HTR-8/SVneo (cell line): ENCODE measurements at regions not wholly inside any gene's neighbourhood (a gene's known extent, or its start where the extent isn't known, plus 50 kb on each side); places are given as distances from the start of the nearest gene placed in this dataset.
"Not testable (repeated sequence)": the region's sequence is repeated elsewhere in the genome, so short reads cannot be mapped to it uniquely, and the experiment has no call there.

Experiments used
- DNase-seq: peaks from one replicate; pipeline ENCODE4 v3.0.0; 2011; ENCODE audit warnings: low spot score, mixed read lengths; ENCODE audit not compliant: insufficient read length
- FAIRE-seq: peaks from 2 replicates; lab custom pipeline; 2011; peaks lifted over from hg19 to GRCh38; lab: Jason Lieb, UNC

DNA sequence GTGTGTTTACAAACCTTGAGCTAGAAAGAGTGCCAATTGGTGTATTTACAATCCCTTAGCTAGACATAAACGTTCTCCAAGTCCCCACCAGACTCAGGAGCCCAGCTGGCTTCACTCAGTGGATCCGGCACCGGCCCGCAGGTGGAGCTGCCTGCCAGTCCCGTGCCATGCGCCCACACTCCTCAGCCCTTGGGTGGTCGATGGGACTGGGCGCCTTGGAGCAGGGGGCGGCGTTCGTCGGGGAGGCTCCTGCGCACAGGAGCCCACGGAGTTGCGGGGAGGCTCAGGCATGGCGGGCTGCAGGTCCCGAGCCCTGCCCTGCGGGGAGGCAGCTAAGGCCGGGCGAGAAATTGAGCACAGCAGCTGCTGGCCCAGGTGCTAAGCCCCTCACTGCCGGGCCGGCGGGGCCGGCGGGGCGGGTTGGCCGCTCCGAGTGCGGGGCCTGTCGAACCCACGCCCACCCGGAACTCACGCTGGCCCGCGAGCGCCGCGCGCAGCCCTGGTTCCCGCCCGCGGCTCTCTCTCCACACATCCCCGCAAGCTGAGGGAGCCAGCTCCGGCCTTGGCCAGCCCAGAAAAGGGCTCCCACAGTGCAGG is 1188.0 kb downstream of the NXPH1 start:
- not testable (repeated sequence) for FAIRE-seq, DNase-seq

DNA sequence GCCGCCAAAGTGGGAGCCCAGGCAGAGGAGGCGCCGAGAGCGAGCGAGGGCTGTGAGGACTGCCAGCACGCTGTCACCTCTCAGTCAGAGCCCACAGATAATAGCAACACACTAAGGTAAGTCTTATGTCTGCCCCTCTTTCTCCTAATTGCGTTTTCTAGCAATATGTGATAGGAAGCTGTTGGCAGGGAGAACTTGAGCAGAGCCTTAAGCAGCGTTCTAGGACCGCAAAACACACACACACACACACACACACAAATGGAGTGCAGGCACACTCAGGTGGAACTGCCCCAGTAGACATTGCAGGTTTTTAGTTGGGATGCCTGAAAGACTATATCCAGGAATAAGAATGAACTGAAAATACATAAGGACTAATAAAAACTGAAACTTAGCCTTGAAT is 1188.5 kb downstream of the NXPH1 start:
- no peak for FAIRE-seq
- no peak for DNase-seq

DNA sequence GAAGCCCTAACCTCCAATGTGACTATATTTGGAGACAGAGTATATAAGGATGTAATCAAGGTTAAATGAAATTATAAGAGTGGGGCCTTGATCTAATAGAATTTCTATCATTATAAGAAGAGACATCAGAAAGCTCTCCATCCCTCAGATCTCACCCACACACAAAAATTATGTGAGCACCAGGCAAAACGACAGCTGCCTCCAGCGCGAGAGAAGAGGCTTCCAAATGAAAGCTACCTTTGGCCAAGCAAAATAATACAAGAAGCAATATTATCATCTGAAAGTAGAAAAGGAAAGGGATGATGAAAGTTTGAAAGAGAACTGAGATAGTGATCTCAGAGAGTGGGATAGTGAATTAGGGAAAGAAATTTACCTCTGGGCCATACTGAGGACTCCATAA is 1192.5 kb downstream of the NXPH1 start:
- DNase-seq (no peak), FAIRE-seq (no peak)

DNA sequence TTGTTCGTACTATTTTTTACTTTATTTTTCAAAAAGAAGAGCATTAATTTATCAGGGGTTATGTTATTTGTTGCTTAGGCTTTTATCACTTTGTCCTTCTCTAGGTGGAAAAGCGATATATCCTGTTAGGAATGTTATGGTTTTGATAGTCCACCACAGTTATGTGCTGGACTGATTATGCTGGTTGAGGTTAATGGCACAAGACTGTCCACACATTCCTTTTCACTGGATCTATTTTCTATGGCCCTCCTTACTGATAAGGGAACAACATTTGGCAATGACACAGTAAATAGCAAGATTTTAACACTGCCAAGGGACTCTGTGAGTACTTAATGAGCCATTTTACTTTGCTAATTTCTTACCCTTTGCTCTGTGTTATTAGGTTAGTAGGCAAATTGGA is 1212.3 kb downstream of the NXPH1 start:
- FAIRE-seq (no peak), DNase-seq (no peak)

GRCh38 chr7:9657257-9657656 is 1223.8 kb downstream of the NXPH1 start:
- DNase-seq = no peak
- FAIRE-seq = no peak

DNA sequence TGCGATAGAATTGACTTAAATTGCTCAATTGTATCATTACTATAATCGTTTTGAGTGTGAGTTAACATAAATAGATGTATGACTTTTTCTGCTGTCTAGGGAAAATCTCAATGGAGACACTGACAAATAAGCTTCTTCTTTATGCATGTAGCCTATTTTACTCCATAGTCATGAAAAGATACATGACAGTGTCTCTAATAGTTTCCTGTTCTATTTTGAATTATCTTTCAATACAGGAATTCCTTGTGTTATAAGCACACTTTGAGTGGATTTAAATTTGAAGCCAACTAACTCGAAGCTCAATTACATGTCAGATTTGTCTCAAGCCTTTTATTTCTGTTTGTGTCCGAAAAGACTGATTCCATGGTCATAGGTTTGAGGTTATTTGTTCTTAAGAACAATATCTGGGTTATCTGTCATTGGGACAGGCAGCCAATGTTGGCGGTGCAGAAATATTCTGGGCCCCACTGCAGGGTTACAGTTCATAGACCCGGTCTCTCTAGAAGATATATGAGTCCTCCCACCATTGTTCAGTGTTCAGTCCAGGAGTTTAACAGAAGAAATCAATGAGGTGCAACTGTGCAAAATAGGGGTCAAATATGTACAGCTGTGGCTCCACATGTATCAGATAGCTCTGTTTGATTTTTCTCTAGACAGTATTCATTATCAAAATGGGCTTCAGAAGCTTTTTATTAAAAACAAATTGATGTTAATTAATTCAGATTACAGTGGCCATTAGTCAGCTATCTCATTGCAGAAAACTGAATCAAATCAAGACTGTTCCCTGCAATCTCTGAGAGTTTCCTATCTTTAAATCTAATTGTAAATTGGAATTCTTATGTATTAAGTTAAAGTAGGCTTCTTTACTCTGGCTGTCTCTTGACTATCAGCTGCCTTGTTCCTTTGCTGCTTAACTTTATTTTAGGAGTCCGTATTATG is 1238.8 kb downstream of the NXPH1 start:
- no peak for DNase-seq
- no peak for FAIRE-seq

- DNase-seq (no peak), FAIRE-seq (no peak)
Measured at GRCh38 chr7:9680713-9681112, 1247.3 kb downstream of the NXPH1 start.

DNA sequence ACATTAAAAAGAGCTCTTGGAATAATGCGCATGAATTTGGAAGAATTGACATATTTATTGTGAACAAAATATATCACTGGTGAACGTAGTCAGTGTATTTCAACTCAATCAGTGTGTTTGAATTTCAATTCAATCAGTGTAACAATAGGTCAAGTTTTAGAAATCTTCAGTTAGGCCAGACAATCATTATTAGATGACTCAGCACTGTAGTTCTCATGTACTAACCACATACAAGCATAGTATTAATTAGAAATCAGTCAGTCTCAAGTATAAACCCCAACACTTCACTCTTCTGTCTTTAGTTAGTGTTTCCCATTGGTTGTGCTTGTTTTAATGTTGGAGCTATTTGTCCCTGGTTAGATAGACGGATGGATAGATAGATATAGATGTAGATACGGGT is 1247.9 kb downstream of the NXPH1 start:
- FAIRE-seq = no peak
- DNase-seq = no peak

DNA sequence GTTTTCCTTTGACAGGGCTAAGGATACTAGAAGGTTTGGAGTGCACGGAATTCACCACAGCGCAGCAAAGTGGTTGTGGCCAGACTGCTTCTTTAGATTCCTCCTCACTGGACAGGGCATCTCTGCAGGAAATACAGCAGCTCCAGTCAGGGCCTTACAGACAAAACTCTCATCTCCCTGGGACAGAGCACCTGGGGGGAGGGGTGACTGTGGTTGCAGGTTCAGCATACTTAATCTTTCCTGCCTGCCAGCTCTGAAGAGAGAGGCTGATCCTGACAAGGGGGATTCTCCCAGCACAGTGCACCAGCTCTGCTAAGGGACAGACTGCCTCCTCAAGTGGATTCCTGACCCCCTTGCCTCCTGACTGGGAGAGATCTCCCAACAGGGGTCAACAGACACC is 1257.9 kb downstream of the NXPH1 start:
- DNase-seq (no peak), FAIRE-seq (no peak)

GRCh38 chr7:9698375-9698774 is 1265.0 kb downstream of the NXPH1 start:
- DNase-seq = no peak
- no peak for FAIRE-seq

- DNase-seq (no peak), FAIRE-seq (no peak)
Measured at GRCh38 chr7:9709216-9709615, 1264.5 kb upstream of the PHF14 start.

GRCh38 chr7:9711259-9711918 is 1262.3 kb upstream of the PHF14 start:
- FAIRE-seq (no peak), DNase-seq (no peak)

GRCh38 chr7:9718071-9718661 is 1255.5 kb upstream of the PHF14 start:
- no peak for FAIRE-seq
- DNase-seq = no peak

DNA sequence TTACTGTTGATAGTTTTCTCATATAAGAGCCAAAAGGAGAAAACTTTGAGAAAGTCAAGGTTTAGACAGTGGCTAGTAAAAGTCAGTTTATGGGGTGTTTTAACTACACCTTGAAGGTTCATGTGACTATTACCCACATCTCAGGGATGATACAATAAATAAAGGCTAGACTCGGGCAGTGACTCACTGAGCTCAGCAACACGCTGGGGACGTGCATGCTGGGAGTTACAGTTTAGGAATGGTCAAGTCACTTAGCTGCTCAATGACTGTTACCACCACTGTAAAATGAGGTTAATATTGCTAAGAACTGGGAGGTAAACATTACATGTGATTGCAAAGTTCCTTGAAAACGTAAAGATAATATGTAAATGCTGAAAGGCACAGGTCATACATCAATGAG is 1254.4 kb upstream of the PHF14 start:
- DNase-seq (no peak), FAIRE-seq (no peak)

- FAIRE-seq (no peak), DNase-seq (no peak)
Measured at GRCh38 chr7:9719721-9720120, 1254.0 kb upstream of the PHF14 start.

DNA sequence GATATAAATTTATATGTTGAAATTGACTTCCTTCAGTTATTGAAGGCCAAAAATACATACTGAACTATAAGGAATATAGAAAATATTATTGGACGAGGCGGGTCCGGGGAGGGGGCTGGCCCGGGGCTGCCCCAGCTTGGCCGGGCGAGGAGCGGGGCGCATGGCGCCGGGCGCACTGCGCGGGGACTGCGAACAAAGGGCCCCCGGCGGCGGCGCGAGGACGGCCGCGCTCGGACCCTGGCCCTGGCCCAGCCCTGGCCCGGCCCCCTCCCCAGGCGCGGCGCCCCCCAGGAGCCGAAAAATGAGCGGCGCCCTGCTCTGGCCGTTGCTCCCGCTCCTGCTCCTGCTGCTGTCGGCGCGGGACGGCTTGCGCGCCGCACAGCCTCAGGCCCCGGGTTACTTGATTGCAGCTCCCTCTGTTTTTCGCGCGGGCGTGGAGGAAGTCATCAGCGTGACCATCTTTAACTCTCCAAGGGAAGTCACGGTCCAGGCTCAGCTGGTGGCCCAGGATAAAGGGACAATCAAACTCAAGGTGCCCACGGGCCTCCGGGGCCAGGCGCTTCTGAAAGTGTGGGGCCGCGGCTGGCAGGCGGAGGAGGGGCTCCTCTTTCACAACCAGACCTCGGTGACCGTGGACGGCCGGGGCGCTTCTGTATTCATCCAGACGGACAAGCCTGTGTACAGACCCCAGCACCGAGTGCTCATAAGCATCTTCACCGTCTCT is 1247.6 kb upstream of the PHF14 start:
- FAIRE-seq, DNase-seq: not testable (repeated sequence)

DNA sequence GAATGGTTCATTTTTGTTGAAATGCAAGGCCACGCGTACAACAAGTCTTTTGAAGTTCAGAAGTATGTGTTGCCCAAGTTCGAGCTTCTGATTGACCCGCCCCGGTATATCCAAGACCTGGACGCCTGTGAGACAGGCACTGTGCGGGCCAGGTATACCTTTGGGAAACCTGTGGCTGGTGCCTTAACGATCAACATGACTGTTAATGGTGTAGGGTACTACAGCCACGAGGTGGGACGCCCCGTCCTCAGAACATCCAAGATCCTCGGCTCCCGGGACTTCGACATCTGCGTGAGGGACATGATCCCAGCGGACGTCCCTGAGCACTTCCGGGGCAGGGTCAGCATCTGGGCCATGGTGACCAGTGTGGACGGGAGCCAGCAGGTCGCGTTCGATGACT is 1246.9 kb upstream of the PHF14 start:
- FAIRE-seq = peak; percentile 93
- not testable (repeated sequence) for DNase-seq

GRCh38 chr7:9727467-9727869 is 1246.2 kb upstream of the PHF14 start:
- FAIRE-seq = peak; percentile 65
- DNase-seq = not testable (repeated sequence)

- DNase-seq, FAIRE-seq: not testable (repeated sequence)
Measured at GRCh38 chr7:9728014-9728657, 1245.5 kb upstream of the PHF14 start.

- FAIRE-seq (no peak), DNase-seq (no peak)
Measured at GRCh38 chr7:9752033-9752432, 1221.6 kb upstream of the PHF14 start.
